Heart right ventricle (tissue), 16 donors: ENCODE measurements at regions not wholly inside any gene's neighbourhood (a gene's known extent, or its start where the extent isn't known, plus 50 kb on each side); places are given as distances from the start of the nearest gene placed in this dataset.
A peak's percentile ranks its signal among the peaks of the same experiment; 100 is the strongest.

Source experiments
- ATAC-seq, 8 donors: fragments of 200-7000 bp; cut with Tn5 transposase; one replicate each; pipeline ENCODE4 v1.9.1; 2020; ENCODE audit warnings: mild to moderate bottlenecking in 8 of 8, moderate library complexity in 8 of 8, moderate number of reproducible peaks in 1 of 8
- DNase-seq, 2 donors: peaks; one replicate each; pipeline ENCODE4 v3.0.0-alpha.2; 2020
- H3K27ac ChIP-seq, 10 donors: fragments of 200-600 bp; sonication (generic) in 2 of 10; one replicate each; pipeline versions ENCODE4 v1.5.0 to v1.8.0; 2020 to 2022; ENCODE audit warnings: mild to moderate bottlenecking in 3 of 10
- H3K27me3 ChIP-seq, 7 donors: fragments of 200-600 bp; one replicate each; pipeline ENCODE4 v1.8.0; 2021 to 2022; ENCODE audit warnings: mild to moderate bottlenecking in 2 of 7
- H3K36me3 ChIP-seq, 9 donors: fragments of 200-600 bp; sonication (generic) in 1 of 9; one replicate each; pipeline versions ENCODE4 v1.5.0 to v1.8.0; 2020 to 2022; ENCODE audit warnings: mild to moderate bottlenecking in 2 of 9
- H3K4me1 ChIP-seq, 9 donors: fragments of 200-600 bp; sonication (generic) in 1 of 9; one replicate each; pipeline versions ENCODE4 v1.5.0 to v1.8.0; 2020 to 2022; ENCODE audit warnings: mild to moderate bottlenecking in 4 of 9
- H3K4me3 ChIP-seq, 10 donors: fragments of 200-600 bp; sonication (generic) in 2 of 10; one replicate each; pipeline versions ENCODE4 v1.5.0 to v1.8.0; 2020 to 2022; ENCODE audit warnings: mild to moderate bottlenecking in 7 of 10, moderate library complexity in 2 of 10
- H3K9me3 ChIP-seq, 11 donors: fragments of 200-600 bp in 10 of 11; sonication (generic) in 2 of 11; one replicate each; pipeline versions ENCODE4 v1.5.0 to v1.8.0; 2013 to 2022; ENCODE audit warnings: mild to moderate bottlenecking in 2 of 11, control low read depth in 1 of 11, moderate library complexity in 1 of 11
- WGBS, 2 donors: extraction: QIAGEN DNeasy Blood & Tissue Kit; methylation state at CpG; one replicate each; pipeline ENCODE4 v1.1.7; 2013; ENCODE audit warnings: inconsistent platforms in 1 of 2; 5-methylcytosine and 5-hydroxymethylcytosine counted together
- intact Hi-C, 10 donors: fragments of 100-400 bp; cut with DNase I; formaldehyde crosslinking; loops; one replicate each; pipeline versions ENCODE4 v1.11.1 to v1.14.2; 2022
- TF ChIP-seq, protein P1 (sequence below), 9 donors: fragments of 200-600 bp; sonication (generic) in 2 of 9; IDR thresholded peaks; one replicate each; pipeline versions ENCODE4 v1.5.0 to v1.8.0; 2021 to 2022; ENCODE audit warnings: antibody characterized with exemption in 9 of 9, mild to moderate bottlenecking in 5 of 9, moderate library complexity in 1 of 9
- donor health status: Arrhythmogenic right ventricular cardiomyopathy.
- donor health status: ischemic (EF 13 %, LVEDD 7.1; RV severe dilation, severe dysfunction).
- donor health status: healthy with polysubstance abuse.
- donor health status: DM: no; HTN: yes; CAD: no.
- donor health status: DM: no; HTN: no; CAD: no.
- donor health status: ischemic (EF 25% LVEDD 6.9; RV normal size, moderate dysfunction).
- donor health status: ischemic (EF 25% LVEDD 5.7; RV mildly dilated, moderate dysfunction).
- donor health status: healthy.
- donor health status: DM: yes; HTN: yes; CAD: no.
- donor health status: Ischemic cardiomyopathy.
- donor health status: ischemic (EF 35%, LVEDD 5.7; RV mildly dilated, moderate dysfunction).
- donor health status: nonischemic (EF 11% LVEDD 7.7; RV severe dilation, severe dysfunction).
- donor health status: DM: yes; HTN: yes; CAD: no.
- donor health status: PGD.
- donor health status: ischemic (EF 29% LVEDD 5.4; RV normal size, mild dysfunction).
- donor health status: nonischemic (EF 23%, LVEDD 6.1; RV moderate dilation, normal function).

DNA sequence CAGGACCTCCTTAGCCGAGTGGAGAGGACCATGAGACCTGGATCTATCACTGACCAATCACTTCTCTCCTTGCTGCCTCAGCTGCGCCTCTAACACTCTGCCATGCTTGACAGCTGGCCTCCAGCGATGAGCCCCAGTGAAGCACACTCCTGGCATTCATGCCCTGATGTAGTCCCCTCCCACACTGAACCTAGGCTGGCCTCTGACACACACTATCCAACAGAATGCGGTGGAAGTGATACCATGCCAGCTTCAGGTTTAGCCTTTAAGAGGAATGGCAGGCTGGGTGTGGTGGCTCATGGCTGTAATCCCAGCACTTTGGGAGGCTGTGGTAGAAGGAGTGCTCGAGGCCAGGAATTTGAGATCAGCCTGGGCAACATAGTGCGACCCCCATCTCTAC is 73.7 kb upstream of the LAPTM4A start:
- ATAC-seq (peak in 1 of 8 donors; percentile 32), DNase-seq (no peak)
- H3K4me1 ChIP-seq = peaks cover 0 to 21% (median 8%) of the 10 kb centered on the region in 9 donors
- H3K9me3 ChIP-seq = no peaks in the 10 kb centered on the region
- intact Hi-C loops = loop anchor here in 1 of 10 donors (10.0 kb wide), 1 partner anchor 100 kb away; the partner anchor contains the start of gene SDC1
- 93 to 96% methylated on average over 6 of the region's 6 CpGs for WGBS, 2 donors
- peak overlapping the region in 1 of 10 donors; percentile 66 for H3K27ac ChIP-seq
- H3K4me3 ChIP-seq = no peak overlapping the region
- TF ChIP-seq, protein P1, sequence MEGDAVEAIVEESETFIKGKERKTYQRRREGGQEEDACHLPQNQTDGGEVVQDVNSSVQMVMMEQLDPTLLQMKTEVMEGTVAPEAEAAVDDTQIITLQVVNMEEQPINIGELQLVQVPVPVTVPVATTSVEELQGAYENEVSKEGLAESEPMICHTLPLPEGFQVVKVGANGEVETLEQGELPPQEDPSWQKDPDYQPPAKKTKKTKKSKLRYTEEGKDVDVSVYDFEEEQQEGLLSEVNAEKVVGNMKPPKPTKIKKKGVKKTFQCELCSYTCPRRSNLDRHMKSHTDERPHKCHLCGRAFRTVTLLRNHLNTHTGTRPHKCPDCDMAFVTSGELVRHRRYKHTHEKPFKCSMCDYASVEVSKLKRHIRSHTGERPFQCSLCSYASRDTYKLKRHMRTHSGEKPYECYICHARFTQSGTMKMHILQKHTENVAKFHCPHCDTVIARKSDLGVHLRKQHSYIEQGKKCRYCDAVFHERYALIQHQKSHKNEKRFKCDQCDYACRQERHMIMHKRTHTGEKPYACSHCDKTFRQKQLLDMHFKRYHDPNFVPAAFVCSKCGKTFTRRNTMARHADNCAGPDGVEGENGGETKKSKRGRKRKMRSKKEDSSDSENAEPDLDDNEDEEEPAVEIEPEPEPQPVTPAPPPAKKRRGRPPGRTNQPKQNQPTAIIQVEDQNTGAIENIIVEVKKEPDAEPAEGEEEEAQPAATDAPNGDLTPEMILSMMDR (IDR thresholded peaks at IDR 0.05) = no peak
- H3K27me3 ChIP-seq = no peaks in the 10 kb centered on the region
- no peaks in the 10 kb centered on the region for H3K36me3 ChIP-seq

DNA sequence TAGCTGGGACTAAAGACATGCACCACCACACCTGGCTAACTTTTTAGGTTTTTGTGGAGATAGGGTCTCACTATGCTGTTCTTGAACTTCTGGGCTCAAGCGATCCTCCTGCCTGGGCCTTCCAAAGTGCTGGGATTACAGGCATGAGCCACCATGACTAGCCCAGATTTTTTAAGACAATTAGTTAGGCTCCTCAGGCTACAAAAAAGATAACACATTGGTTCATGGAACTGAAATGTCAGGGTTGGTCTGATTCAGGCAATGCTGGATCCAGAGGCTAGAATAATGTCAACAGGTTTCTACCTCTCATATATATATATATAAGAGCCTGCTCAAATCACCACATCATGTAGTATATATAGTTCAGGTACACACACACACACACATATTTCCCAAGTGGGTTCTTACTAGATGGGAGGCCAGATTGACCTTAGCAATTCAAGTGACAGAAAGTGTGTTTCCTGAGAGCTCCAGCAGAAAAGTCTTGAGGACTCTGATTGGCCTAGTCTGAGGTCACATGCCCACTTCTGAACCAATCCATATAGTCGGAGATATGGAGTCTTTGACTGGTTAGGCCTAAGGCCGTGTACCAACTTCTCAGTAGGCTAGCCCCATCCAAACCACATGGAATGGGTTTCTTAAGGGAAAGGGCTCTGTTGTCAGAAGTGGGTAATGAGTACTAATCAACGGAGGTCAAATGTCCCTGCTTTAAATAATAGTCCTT is 72.6 kb upstream of the LAPTM4A start:
- intact Hi-C loops = loop anchor here in 1 of 10 donors (10.0 kb wide), 1 partner anchor 101 kb away; the partner anchor contains the start of gene SDC1
- H3K27ac ChIP-seq = no peak overlapping the region
- no peak overlapping the region for H3K4me3 ChIP-seq
- no peaks in the 10 kb centered on the region for H3K36me3 ChIP-seq
- no peaks in the 10 kb centered on the region for H3K9me3 ChIP-seq
- no peaks in the 10 kb centered on the region for H3K27me3 ChIP-seq
- ATAC-seq (no peak), DNase-seq (no peak)
- H3K4me1 ChIP-seq = peaks cover 0 to 21% (median 8%) of the 10 kb centered on the region in 9 donors
- TF ChIP-seq, protein P1 (IDR thresholded peaks at IDR 0.05) = no peak
- 93 to 98% methylated on average over 4 of the region's 4 CpGs for WGBS, 2 donors

DNA sequence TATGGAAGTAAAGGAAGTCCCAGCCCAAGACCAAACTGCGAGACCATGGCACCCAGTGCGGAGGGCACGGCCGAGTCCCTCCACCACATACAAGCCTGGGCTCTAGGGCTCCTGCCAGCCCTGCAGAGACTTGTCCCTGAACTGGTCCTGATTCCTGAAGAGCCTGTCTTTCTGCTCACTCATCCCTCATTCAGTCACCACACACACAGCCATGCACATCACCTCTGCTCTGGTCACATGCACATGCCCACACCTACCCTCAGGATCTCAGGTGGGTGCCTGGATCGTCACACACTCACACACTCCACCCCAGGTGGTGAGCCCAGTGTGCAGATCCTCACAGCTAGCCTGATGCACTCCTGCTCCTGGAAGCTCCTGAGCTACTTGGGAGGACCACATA is 71.4 kb upstream of the LAPTM4A start:
- no peak overlapping the region for H3K27ac ChIP-seq
- peaks cover 0 to 21% (median 8%) of the 10 kb centered on the region in 9 donors for H3K4me1 ChIP-seq
- H3K4me3 ChIP-seq = no peak overlapping the region
- ATAC-seq (no peak), DNase-seq (no peak)
- H3K9me3 ChIP-seq = no peaks in the 10 kb centered on the region
- WGBS, 2 donors = 93 to 94% methylated on average over 5 of the region's 5 CpGs
- no peaks in the 10 kb centered on the region for H3K27me3 ChIP-seq
- intact Hi-C loops = loop anchor here in 1 of 10 donors (10.0 kb wide), 1 partner anchor 102 kb away; the partner anchor contains the start of gene SDC1
- no peaks in the 10 kb centered on the region for H3K36me3 ChIP-seq
- TF ChIP-seq, protein P1 (IDR thresholded peaks at IDR 0.05) = no peak

DNA sequence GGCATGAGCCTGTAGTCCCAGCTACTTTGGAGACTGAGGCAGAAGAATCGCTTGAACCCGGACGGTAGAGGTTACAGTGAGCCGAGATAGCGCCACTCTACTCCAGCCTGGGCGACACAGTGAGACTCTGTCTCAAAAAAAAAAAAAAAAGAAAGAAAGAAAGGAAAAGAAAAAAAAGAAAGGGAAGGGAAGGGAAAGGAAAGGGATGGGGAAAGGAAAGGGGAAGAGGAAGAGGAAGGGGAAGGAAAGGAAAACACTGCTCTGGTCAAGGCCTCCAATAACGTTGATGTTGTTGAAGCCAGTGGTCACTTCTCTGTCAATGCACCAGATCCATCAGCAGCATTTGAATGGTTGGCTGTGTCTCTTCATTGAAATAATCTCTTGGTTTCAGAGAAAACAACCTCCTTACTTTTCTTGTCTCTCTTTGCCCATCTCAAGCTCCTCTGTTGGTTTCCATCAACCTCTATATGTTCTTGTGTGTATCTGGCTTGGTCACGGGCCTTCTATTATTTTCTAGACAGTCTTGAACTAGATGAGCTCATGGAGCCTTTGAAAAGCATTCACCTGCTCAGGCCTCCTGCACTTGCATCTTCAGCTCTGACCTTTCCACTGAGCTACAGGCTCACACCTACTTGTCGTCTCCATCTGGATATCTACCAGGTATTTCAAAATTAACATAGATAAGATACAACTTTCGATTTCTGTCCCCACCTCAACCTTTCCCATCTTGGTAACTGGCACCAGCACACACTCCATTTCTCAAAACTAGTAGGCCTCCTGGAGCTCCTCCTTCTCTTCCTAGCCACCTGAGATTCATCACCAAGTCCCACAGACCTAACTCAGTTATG is 69.4 kb upstream of the LAPTM4A start:
- intact Hi-C loops = loop anchor here in 1 of 10 donors (10.0 kb wide), 1 partner anchor 104 kb away; the partner anchor contains the start of gene SDC1
- TF ChIP-seq, protein P1 (IDR thresholded peaks at IDR 0.05) = no peak
- DNase-seq = no peak
- no peaks in the 10 kb centered on the region for H3K9me3 ChIP-seq
- H3K27ac ChIP-seq = no peak overlapping the region
- no peaks in the 10 kb centered on the region for H3K27me3 ChIP-seq
- ATAC-seq = no peak
- no peaks in the 10 kb centered on the region for H3K36me3 ChIP-seq
- 89 to 92% methylated on average over 10 of the region's 10 CpGs for WGBS, 2 donors
- no peak overlapping the region for H3K4me3 ChIP-seq
- peaks cover 0 to 12% (median 0%) of the 10 kb centered on the region in 9 donors for H3K4me1 ChIP-seq
